ENCODE measurements at regions not wholly inside any gene's neighbourhood (a gene's known extent, or its start where the extent isn't known, plus 50 kb on each side); places are given as distances from the start of the nearest gene placed in this dataset.

GRCh38 chr4:17166954-17167353 lies 268.5 kb upstream of the LDB2 start:
- intact Hi-C loops (cut with micrococcal nuclease; ENCODE audit: unreplicated experiment): no loop called here
- Histone ChIP-seq H3K4me1 (ENCODE audit: insufficient read depth, low read length, poor library complexity, severe bottlenecking) (peaks cover 29% of the 10 kb centered on the region), H3K4me3 (ENCODE audit: low read depth, low read length, poor library complexity, severe bottlenecking) (no peak overlapping the region), H3K9me3 (ENCODE audit: low read depth, low read length, poor library complexity, severe bottlenecking) (no peaks in the 10 kb centered on the region), H3K27ac (ENCODE audit: low read depth, low read length, poor library complexity, severe bottlenecking) (no peak overlapping the region), H3K27me3 (replicated peaks; ENCODE audit: insufficient read depth, low read depth, low read length, poor library complexity) (no peaks in the 10 kb centered on the region), H3K36me3 (ENCODE audit: insufficient read depth, low read length, poor library complexity, severe bottlenecking) (no peaks in the 10 kb centered on the region)
- CTCF ChIA-PET: interaction anchor here (1.1 kb wide), 1 partner anchor 9 kb away, joined by 3 read pairs; no protein-coding TSS in a partner anchor
- BruUV-seq (replicated peaks): no TSS peak
- POLR2A ChIA-PET (ENCODE audit: low non-redundant PET): no interaction called here
- no peak for DNase-seq (ENCODE audit: low spot score)
- no peak for TF ChIP-seq CTCF (conservative IDR thresholded peaks at IDR 0.05; ENCODE audit: low read depth, low read length)
- TF ChIP-seq EZH2 (IDR thresholded peaks at IDR 0.05; ENCODE audit: borderline replicate concordance, low read depth, low read length, poor library complexity, severe bottlenecking): no peak

GRCh38 chr4:17165286-17165685 lies 266.8 kb upstream of the LDB2 start:
- peaks cover 25% of the 10 kb centered on the region for H3K4me1 ChIP-seq (ENCODE audit: insufficient read depth, low read length, poor library complexity, severe bottlenecking)
- H3K27me3 ChIP-seq (replicated peaks; ENCODE audit: insufficient read depth, low read depth, low read length, poor library complexity): no peaks in the 10 kb centered on the region
- ChIA-PET POLR2A (ENCODE audit: low non-redundant PET) (no interaction called here), CTCF (no interaction called here)
- no peak overlapping the region for H3K27ac ChIP-seq (ENCODE audit: low read depth, low read length, poor library complexity, severe bottlenecking)
- TF ChIP-seq CTCF (conservative IDR thresholded peaks at IDR 0.05; ENCODE audit: low read depth, low read length) (no peak), EZH2 (IDR thresholded peaks at IDR 0.05; ENCODE audit: borderline replicate concordance, low read depth, low read length, poor library complexity, severe bottlenecking) (no peak)
- no peaks in the 10 kb centered on the region for H3K9me3 ChIP-seq (ENCODE audit: low read depth, low read length, poor library complexity, severe bottlenecking)
- intact Hi-C loops (cut with micrococcal nuclease; ENCODE audit: unreplicated experiment): no loop called here
- no peak for DNase-seq (ENCODE audit: low spot score)
- no peaks in the 10 kb centered on the region for H3K36me3 ChIP-seq (ENCODE audit: insufficient read depth, low read length, poor library complexity, severe bottlenecking)
- BruUV-seq (replicated peaks): no TSS peak
- no peak overlapping the region for H3K4me3 ChIP-seq (ENCODE audit: low read depth, low read length, poor library complexity, severe bottlenecking)

GRCh38 chr4:17164666-17165065 lies 266.2 kb upstream of the LDB2 start:
- POLR2A ChIA-PET (ENCODE audit: low non-redundant PET): no interaction called here
- no TSS peak for BruUV-seq (replicated peaks)
- Histone ChIP-seq H3K4me3 (ENCODE audit: low read depth, low read length, poor library complexity, severe bottlenecking) (no peak overlapping the region), H3K36me3 (ENCODE audit: insufficient read depth, low read length, poor library complexity, severe bottlenecking) (no peaks in the 10 kb centered on the region), H3K27ac (ENCODE audit: low read depth, low read length, poor library complexity, severe bottlenecking) (no peak overlapping the region), H3K4me1 (ENCODE audit: insufficient read depth, low read length, poor library complexity, severe bottlenecking) (peaks cover 19% of the 10 kb centered on the region), H3K9me3 (ENCODE audit: low read depth, low read length, poor library complexity, severe bottlenecking) (no peaks in the 10 kb centered on the region), H3K27me3 (replicated peaks; ENCODE audit: insufficient read depth, low read depth, low read length, poor library complexity) (no peaks in the 10 kb centered on the region)
- no peak for DNase-seq (ENCODE audit: low spot score)
- intact Hi-C loops (cut with micrococcal nuclease; ENCODE audit: unreplicated experiment): no loop called here
- CTCF ChIA-PET: no interaction called here
- TF ChIP-seq CTCF (conservative IDR thresholded peaks at IDR 0.05; ENCODE audit: low read depth, low read length) (no peak), EZH2 (IDR thresholded peaks at IDR 0.05; ENCODE audit: borderline replicate concordance, low read depth, low read length, poor library complexity, severe bottlenecking) (no peak)
